Activated CD4-positive, alpha-beta T cell treated with anti-CD3 and anti-CD28 coated beads for 24 hours (primary cell): ENCODE measurements at regions not wholly inside any gene's neighbourhood (a gene's known extent, or its start where the extent isn't known, plus 50 kb on each side); places are given as distances from the start of the nearest gene placed in this dataset.
"Not testable (repeated sequence)": the region's sequence is repeated elsewhere in the genome, so short reads cannot be mapped to it uniquely, and the experiment has no call there.

Experiments
- DNase-seq, 2 donors: peaks; one replicate each; pipeline ENCODE4 v3.0.0-alpha.2; 2020; ENCODE audit warnings: low read depth in 2 of 2

GRCh38 chr7:25742316-25742715, 409.7 kb upstream of the NFE2L3 start:
- no peak for DNase-seq

- not testable (repeated sequence) for DNase-seq
Observed at GRCh38 chr7:25743670-25744451, 408.1 kb upstream of the NFE2L3 start.

GRCh38 chr7:25750744-25751508, 401.1 kb upstream of the NFE2L3 start:
- DNase-seq = no peak

GRCh38 chr7:25752154-25752553, 399.8 kb upstream of the NFE2L3 start:
- DNase-seq = no peak

- no peak for DNase-seq
Observed at GRCh38 chr7:25752967-25753791, 398.8 kb upstream of the NFE2L3 start.

- no peak for DNase-seq
Observed at GRCh38 chr7:25753837-25754236, 398.2 kb upstream of the NFE2L3 start.

- DNase-seq = no peak
Observed at GRCh38 chr7:25754333-25754732, 397.7 kb upstream of the NFE2L3 start.

- no peak for DNase-seq
Observed at GRCh38 chr7:25754751-25755150, 397.2 kb upstream of the NFE2L3 start.

GRCh38 chr7:25756601-25757000, 395.4 kb upstream of the NFE2L3 start:
- DNase-seq = no peak

- DNase-seq = no peak
Observed at GRCh38 chr7:25758559-25758958, 393.4 kb upstream of the NFE2L3 start.

- DNase-seq = no peak
Observed at GRCh38 chr7:25759286-25759685, 392.7 kb upstream of the NFE2L3 start.

GRCh38 chr7:25759748-25760147, 392.2 kb upstream of the NFE2L3 start:
- no peak for DNase-seq

- DNase-seq = no peak
Observed at GRCh38 chr7:25762511-25763462, 389.2 kb upstream of the NFE2L3 start.

GRCh38 chr7:25763463-25763860, 388.5 kb upstream of the NFE2L3 start:
- no peak for DNase-seq

GRCh38 chr7:25765110-25765655, 386.8 kb upstream of the NFE2L3 start:
- DNase-seq = no peak

- DNase-seq = no peak
Observed at GRCh38 chr7:25770235-25770634, 381.8 kb upstream of the NFE2L3 start.

GRCh38 chr7:25770670-25771069, 381.3 kb upstream of the NFE2L3 start:
- no peak for DNase-seq

GRCh38 chr7:25771491-25771890, 380.5 kb upstream of the NFE2L3 start:
- no peak for DNase-seq

- DNase-seq = no peak
Observed at GRCh38 chr7:25772802-25773201, 379.2 kb upstream of the NFE2L3 start.

- no peak for DNase-seq
Observed at GRCh38 chr7:25774675-25775074, 377.3 kb upstream of the NFE2L3 start.

- DNase-seq = no peak
Observed at GRCh38 chr7:25775570-25775969, 376.4 kb upstream of the NFE2L3 start.
